GM23338 (cell line): ENCODE measurements at regions not wholly inside any gene's neighbourhood (a gene's known extent, or its start where the extent isn't known, plus 50 kb on each side); places are given as distances from the start of the nearest gene placed in this dataset.

Experiments used
- ATAC-seq: fragments of 200-7000 bp; cut with Tn5 transposase; 3 replicates; pipeline ENCODE4 v1.9.1; 2020
- DNase-seq: peaks from one replicate; pipeline ENCODE4 v3.0.0-alpha.2; 2015; ENCODE audit warnings: low spot score
- H2AFZ ChIP-seq: fragments of 200-600 bp; sonication (generic); 2 replicates; pipeline ENCODE4 v1.8.0; 2016; ENCODE audit warnings: antibody characterized with exemption, mild to moderate bottlenecking, moderate library complexity
- H3F3A ChIP-seq: fragments of 200-600 bp; sonication (generic); replicated peaks from 2 replicates; pipeline ENCODE4 v1.8.0; 2017; ENCODE audit warnings: antibody characterized with exemption, mixed run types, low read depth
- H3K27ac ChIP-seq: fragments of 200-600 bp; sonication (generic); 2 replicates; pipeline ENCODE4 v1.6.1; 2016; ENCODE audit warnings: low read depth
- H3K27me3 ChIP-seq: fragments of 200-600 bp; sonication (generic); 2 replicates; pipeline ENCODE4 v1.8.0; 2016; ENCODE audit warnings: mild to moderate bottlenecking, mixed run types, moderate library complexity; ENCODE audit not compliant: insufficient read depth
- H3K36me3 ChIP-seq: fragments of 200-600 bp; sonication (generic); 2 replicates; pipeline ENCODE4 v1.8.0; 2016; ENCODE audit warnings: mild to moderate bottlenecking; ENCODE audit not compliant: insufficient read depth
- H3K4me1 ChIP-seq: fragments of 200-600 bp; sonication (generic); 2 replicates; pipeline ENCODE4 v1.8.0; 2016; ENCODE audit warnings: mild to moderate bottlenecking, moderate library complexity; ENCODE audit not compliant: insufficient read depth
- H3K4me2 ChIP-seq: fragments of 200-600 bp; sonication (generic); 2 replicates; pipeline ENCODE4 v1.7.1; 2017; ENCODE audit warnings: mixed run types
- H3K4me3 ChIP-seq: fragments of 200-600 bp; sonication (generic); 2 replicates; pipeline ENCODE4 v1.6.1; 2016; ENCODE audit warnings: mixed run types
- H3K79me2 ChIP-seq: fragments of 200-600 bp; sonication (generic); replicated peaks from 2 replicates; pipeline ENCODE4 v1.8.0; 2017; ENCODE audit warnings: mild to moderate bottlenecking; ENCODE audit not compliant: insufficient read depth
- H3K9me2 ChIP-seq: fragments of 200-600 bp; sonication (generic); 2 replicates; pipeline ENCODE4 v1.8.0; 2017; ENCODE audit not compliant: insufficient read depth
- H4K20me1 ChIP-seq: fragments of 200-600 bp; sonication (generic); replicated peaks from 2 replicates; pipeline ENCODE4 v1.8.0; 2017; ENCODE audit warnings: mild to moderate bottlenecking; ENCODE audit not compliant: insufficient read depth
- H3K27ac Mint-ChIP-seq: 2 replicates; pipeline ENCODE4 v1.8.0; 2020; ENCODE audit warnings: inconsistent platforms, mild to moderate bottlenecking, moderate library complexity, mixed read lengths
- H3K27me3 Mint-ChIP-seq: 3 replicates; pipeline ENCODE4 v1.8.0; 2022; ENCODE audit warnings: low read depth, mild to moderate bottlenecking, moderate library complexity, mixed read lengths, inconsistent platforms; ENCODE audit not compliant: insufficient read depth, poor library complexity
- H3K36me3 Mint-ChIP-seq: 3 replicates; pipeline ENCODE4 v1.8.0; 2021; ENCODE audit warnings: low read depth, mild to moderate bottlenecking, inconsistent platforms, moderate library complexity, mixed read lengths
- H3K4me1 Mint-ChIP-seq: 3 replicates; pipeline ENCODE4 v1.8.0; 2020; ENCODE audit warnings: mild to moderate bottlenecking, inconsistent platforms, mixed read lengths
- H3K4me3 Mint-ChIP-seq: 3 replicates; pipeline ENCODE4 v1.8.0; 2021; ENCODE audit warnings: moderate library complexity, mild to moderate bottlenecking, inconsistent platforms, mixed read lengths
- H3K9me3 Mint-ChIP-seq: 3 replicates; pipeline ENCODE4 v1.8.0; 2020; ENCODE audit warnings: moderate library complexity, mild to moderate bottlenecking, inconsistent platforms, mixed read lengths
- CREB1 ChIP-seq: fragments of 250-450 bp; sonication (Bioruptor Pico); IDR thresholded peaks from 2 replicates; pipeline ENCODE4 v1.5.0; 2020; ENCODE audit warnings: low read depth, mild to moderate bottlenecking, moderate library complexity
- EZH2 ChIP-seq: fragments of 200-600 bp; sonication (generic); IDR thresholded peaks from one replicate; pipeline ENCODE4 v1.8.0; 2017; ENCODE audit warnings: antibody characterized with exemption, mild to moderate bottlenecking, low read depth; ENCODE audit not compliant: unreplicated experiment
- EZH2phosphoT487 ChIP-seq: fragments of 200-600 bp; sonication (generic); IDR thresholded peaks from one replicate; pipeline ENCODE4 v1.8.1; 2018; ENCODE audit warnings: antibody characterized with exemption; ENCODE audit not compliant: unreplicated experiment
- JUNB ChIP-seq: IDR thresholded peaks from one replicate; pipeline ENCODE4 v1.6.1; 2016; ENCODE audit warnings: antibody characterized with exemption; ENCODE audit not compliant: unreplicated experiment
- NANOG ChIP-seq: IDR thresholded peaks from 2 replicates; pipeline ENCODE4 v1.6.1; 2016; ENCODE audit warnings: antibody characterized with exemption, borderline replicate concordance
- POLR2AphosphoS5 ChIP-seq: IDR thresholded peaks from 2 replicates; pipeline ENCODE4 v1.6.1; 2016; ENCODE audit warnings: antibody characterized with exemption, low read depth
- STAT1 ChIP-seq: IDR thresholded peaks from one replicate; pipeline ENCODE4 v1.6.1; 2016; ENCODE audit warnings: antibody characterized with exemption; ENCODE audit not compliant: unreplicated experiment
- ZNF114 ChIP-seq: fragments of 250-450 bp; sonication (Bioruptor Pico); IDR thresholded peaks from 2 replicates; pipeline ENCODE4 v1.5.0; 2020; ENCODE audit warnings: mild to moderate bottlenecking, moderate library complexity
- ZNF331 ChIP-seq: fragments of 250-450 bp; sonication (Bioruptor Pico); IDR thresholded peaks from 2 replicates; pipeline ENCODE4 v1.5.0; 2020; ENCODE audit warnings: low read depth, mild to moderate bottlenecking, moderate library complexity
- TF ChIP-seq, protein P1 (sequence below): IDR thresholded peaks from one replicate; pipeline ENCODE4 v1.6.1; 2018; ENCODE audit warnings: antibody characterized with exemption; ENCODE audit not compliant: unreplicated experiment
- TF ChIP-seq, protein P2 (sequence below): IDR thresholded peaks from 2 replicates; pipeline ENCODE4 v1.6.1; 2016; ENCODE audit warnings: antibody characterized with exemption
- TF ChIP-seq, protein P3 (sequence below), 2 experiments: fragments of 200-600 bp in 1 of 2; sonication (generic) in 1 of 2; conservative IDR thresholded peaks; 2 replicates each; pipeline versions ENCODE4 v1.5.1 to v1.6.1; 2016 to 2017; ENCODE audit warnings: antibody characterized with exemption in 2 of 2, low read depth in 2 of 2, mild to moderate bottlenecking in 2 of 2, moderate library complexity in 1 of 2
- TF ChIP-seq, protein P4 (sequence below): fragments of 250-450 bp; sonication (Bioruptor Pico); IDR thresholded peaks from 2 replicates; pipeline ENCODE4 v1.5.0; 2020; ENCODE audit warnings: mild to moderate bottlenecking, moderate library complexity

DNA sequence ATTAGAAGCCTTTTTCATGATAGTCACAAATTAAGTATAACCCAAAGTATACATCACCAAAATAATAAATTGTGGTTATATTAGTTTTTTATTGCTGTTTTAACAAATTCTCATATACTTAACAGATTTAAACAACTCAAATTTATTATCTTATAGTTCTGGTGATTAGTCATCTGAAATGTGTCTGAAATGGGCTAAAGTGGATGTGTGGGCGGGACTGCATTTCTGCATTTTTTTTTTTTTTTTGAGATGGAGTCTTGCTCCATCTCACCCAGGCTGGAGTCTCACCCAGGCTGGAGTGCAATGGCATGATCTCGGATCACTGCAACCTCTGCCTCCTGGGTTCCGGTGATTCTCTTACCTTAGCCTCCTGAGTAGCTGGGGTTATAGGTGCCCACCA is 891.5 kb upstream of the CELF2 start:
- Histone ChIP-seq H3K27me3 (no peaks in the 10 kb centered on the region), H3K4me1 (no peaks in the 10 kb centered on the region), H2AFZ (no peak overlapping the region), H3K27ac (no peak overlapping the region), H3K4me2 (no peak overlapping the region), H4K20me1 (no peaks in the 10 kb centered on the region), H3K4me3 (no peak overlapping the region), H3K9me2 (peaks cover 4% of the 10 kb centered on the region; the same call in 1 of the 2 replicates), H3K36me3 (no peaks in the 10 kb centered on the region), H3K79me2 (no peaks in the 10 kb centered on the region), H3F3A (no peaks in the 10 kb centered on the region)
- Mint-ChIP-seq H3K27me3 (no peaks in the 10 kb centered on the region), H3K9me3 (peaks cover 4% of the 10 kb centered on the region), H3K4me1 (no peaks in the 10 kb centered on the region), H3K27ac (no peak overlapping the region), H3K36me3 (peaks cover 4% of the 10 kb centered on the region; the same call in 1 of the 3 replicates), H3K4me3 (no peak overlapping the region)
- TF ChIP-seq, protein P1, sequence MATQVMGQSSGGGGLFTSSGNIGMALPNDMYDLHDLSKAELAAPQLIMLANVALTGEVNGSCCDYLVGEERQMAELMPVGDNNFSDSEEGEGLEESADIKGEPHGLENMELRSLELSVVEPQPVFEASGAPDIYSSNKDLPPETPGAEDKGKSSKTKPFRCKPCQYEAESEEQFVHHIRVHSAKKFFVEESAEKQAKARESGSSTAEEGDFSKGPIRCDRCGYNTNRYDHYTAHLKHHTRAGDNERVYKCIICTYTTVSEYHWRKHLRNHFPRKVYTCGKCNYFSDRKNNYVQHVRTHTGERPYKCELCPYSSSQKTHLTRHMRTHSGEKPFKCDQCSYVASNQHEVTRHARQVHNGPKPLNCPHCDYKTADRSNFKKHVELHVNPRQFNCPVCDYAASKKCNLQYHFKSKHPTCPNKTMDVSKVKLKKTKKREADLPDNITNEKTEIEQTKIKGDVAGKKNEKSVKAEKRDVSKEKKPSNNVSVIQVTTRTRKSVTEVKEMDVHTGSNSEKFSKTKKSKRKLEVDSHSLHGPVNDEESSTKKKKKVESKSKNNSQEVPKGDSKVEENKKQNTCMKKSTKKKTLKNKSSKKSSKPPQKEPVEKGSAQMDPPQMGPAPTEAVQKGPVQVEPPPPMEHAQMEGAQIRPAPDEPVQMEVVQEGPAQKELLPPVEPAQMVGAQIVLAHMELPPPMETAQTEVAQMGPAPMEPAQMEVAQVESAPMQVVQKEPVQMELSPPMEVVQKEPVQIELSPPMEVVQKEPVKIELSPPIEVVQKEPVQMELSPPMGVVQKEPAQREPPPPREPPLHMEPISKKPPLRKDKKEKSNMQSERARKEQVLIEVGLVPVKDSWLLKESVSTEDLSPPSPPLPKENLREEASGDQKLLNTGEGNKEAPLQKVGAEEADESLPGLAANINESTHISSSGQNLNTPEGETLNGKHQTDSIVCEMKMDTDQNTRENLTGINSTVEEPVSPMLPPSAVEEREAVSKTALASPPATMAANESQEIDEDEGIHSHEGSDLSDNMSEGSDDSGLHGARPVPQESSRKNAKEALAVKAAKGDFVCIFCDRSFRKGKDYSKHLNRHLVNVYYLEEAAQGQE = no peak
- TF ChIP-seq, protein P2, sequence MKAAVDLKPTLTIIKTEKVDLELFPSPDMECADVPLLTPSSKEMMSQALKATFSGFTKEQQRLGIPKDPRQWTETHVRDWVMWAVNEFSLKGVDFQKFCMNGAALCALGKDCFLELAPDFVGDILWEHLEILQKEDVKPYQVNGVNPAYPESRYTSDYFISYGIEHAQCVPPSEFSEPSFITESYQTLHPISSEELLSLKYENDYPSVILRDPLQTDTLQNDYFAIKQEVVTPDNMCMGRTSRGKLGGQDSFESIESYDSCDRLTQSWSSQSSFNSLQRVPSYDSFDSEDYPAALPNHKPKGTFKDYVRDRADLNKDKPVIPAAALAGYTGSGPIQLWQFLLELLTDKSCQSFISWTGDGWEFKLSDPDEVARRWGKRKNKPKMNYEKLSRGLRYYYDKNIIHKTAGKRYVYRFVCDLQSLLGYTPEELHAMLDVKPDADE = no peak
- no peak for TF ChIP-seq JUNB
- no peak for TF ChIP-seq NANOG
- TF ChIP-seq CREB1 = no peak
- TF ChIP-seq POLR2AphosphoS5 = no peak
- no peak for TF ChIP-seq EZH2phosphoT487
- TF ChIP-seq, protein P3, sequence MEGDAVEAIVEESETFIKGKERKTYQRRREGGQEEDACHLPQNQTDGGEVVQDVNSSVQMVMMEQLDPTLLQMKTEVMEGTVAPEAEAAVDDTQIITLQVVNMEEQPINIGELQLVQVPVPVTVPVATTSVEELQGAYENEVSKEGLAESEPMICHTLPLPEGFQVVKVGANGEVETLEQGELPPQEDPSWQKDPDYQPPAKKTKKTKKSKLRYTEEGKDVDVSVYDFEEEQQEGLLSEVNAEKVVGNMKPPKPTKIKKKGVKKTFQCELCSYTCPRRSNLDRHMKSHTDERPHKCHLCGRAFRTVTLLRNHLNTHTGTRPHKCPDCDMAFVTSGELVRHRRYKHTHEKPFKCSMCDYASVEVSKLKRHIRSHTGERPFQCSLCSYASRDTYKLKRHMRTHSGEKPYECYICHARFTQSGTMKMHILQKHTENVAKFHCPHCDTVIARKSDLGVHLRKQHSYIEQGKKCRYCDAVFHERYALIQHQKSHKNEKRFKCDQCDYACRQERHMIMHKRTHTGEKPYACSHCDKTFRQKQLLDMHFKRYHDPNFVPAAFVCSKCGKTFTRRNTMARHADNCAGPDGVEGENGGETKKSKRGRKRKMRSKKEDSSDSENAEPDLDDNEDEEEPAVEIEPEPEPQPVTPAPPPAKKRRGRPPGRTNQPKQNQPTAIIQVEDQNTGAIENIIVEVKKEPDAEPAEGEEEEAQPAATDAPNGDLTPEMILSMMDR (conservative IDR thresholded peaks at IDR 0.05; ENCODE audit: low read depth in 2 of 2) = no peak
- no peak for TF ChIP-seq ZNF114
- no peak for TF ChIP-seq EZH2
- TF ChIP-seq STAT1 = no peak
- TF ChIP-seq, protein P4, sequence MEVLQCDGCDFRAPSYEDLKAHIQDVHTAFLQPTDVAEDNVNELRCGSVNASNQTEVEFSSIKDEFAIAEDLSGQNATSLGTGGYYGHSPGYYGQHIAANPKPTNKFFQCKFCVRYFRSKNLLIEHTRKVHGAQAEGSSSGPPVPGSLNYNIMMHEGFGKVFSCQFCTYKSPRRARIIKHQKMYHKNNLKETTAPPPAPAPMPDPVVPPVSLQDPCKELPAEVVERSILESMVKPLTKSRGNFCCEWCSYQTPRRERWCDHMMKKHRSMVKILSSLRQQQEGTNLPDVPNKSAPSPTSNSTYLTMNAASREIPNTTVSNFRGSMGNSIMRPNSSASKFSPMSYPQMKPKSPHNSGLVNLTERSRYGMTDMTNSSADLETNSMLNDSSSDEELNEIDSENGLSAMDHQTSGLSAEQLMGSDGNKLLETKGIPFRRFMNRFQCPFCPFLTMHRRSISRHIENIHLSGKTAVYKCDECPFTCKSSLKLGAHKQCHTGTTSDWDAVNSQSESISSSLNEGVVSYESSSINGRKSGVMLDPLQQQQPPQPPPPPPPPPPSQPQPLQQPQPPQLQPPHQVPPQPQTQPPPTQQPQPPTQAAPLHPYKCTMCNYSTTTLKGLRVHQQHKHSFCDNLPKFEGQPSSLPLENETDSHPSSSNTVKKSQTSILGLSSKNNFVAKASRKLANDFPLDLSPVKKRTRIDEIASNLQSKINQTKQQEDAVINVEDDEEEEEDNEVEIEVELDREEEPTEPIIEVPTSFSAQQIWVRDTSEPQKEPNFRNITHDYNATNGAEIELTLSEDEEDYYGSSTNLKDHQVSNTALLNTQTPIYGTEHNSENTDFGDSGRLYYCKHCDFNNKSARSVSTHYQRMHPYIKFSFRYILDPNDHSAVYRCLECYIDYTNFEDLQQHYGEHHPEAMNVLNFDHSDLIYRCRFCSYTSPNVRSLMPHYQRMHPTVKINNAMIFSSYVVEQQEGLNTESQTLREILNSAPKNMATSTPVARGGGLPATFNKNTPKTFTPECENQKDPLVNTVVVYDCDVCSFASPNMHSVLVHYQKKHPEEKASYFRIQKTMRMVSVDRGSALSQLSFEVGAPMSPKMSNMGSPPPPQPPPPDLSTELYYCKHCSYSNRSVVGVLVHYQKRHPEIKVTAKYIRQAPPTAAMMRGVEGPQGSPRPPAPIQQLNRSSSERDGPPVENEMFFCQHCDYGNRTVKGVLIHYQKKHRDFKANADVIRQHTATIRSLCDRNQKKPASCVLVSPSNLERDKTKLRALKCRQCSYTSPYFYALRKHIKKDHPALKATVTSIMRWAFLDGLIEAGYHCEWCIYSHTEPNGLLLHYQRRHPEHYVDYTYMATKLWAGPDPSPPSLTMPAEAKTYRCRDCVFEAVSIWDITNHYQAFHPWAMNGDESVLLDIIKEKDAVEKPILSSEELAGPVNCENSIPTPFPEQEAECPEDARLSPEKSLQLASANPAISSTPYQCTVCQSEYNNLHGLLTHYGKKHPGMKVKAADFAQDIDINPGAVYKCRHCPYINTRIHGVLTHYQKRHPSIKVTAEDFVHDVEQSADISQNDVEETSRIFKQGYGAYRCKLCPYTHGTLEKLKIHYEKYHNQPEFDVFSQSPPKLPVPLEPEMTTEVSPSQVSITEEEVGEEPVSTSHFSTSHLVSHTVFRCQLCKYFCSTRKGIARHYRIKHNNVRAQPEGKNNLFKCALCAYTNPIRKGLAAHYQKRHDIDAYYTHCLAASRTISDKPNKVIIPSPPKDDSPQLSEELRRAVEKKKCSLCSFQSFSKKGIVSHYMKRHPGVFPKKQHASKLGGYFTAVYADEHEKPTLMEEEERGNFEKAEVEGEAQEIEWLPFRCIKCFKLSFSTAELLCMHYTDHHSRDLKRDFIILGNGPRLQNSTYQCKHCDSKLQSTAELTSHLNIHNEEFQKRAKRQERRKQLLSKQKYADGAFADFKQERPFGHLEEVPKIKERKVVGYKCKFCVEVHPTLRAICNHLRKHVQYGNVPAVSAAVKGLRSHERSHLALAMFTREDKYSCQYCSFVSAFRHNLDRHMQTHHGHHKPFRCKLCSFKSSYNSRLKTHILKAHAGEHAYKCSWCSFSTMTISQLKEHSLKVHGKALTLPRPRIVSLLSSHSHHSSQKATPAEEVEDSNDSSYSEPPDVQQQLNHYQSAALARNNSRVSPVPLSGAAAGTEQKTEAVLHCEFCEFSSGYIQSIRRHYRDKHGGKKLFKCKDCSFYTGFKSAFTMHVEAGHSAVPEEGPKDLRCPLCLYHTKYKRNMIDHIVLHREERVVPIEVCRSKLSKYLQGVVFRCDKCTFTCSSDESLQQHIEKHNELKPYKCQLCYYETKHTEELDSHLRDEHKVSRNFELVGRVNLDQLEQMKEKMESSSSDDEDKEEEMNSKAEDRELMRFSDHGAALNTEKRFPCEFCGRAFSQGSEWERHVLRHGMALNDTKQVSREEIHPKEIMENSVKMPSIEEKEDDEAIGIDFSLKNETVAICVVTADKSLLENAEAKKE (CRISPR knock-in tag) = no peak
- no peak for TF ChIP-seq ZNF331 (CRISPR knock-in tag)
- ATAC-seq (no peak), DNase-seq (no peak)
